GM21825 (cell line): ENCODE measurements at regions not wholly inside any gene's neighbourhood (a gene's known extent, or its start where the extent isn't known, plus 50 kb on each side); places are given as distances from the start of the nearest gene placed in this dataset.

Source experiments
- ATAC-seq: cut with Tn5 transposase; IDR thresholded peaks from one replicate; pipeline ENCODE4 v1.9.1; 2021; ENCODE audit warnings: mild to moderate bottlenecking, moderate library complexity; ENCODE audit not compliant: unreplicated experiment

- no peak for ATAC-seq
These were observed 771.0 kb downstream of the QKI start for GRCh38 chr6:164185471-164185871.

- no peak for ATAC-seq
These were observed 769.9 kb downstream of the QKI start for GRCh38 chr6:164184410-164184809.

DNA sequence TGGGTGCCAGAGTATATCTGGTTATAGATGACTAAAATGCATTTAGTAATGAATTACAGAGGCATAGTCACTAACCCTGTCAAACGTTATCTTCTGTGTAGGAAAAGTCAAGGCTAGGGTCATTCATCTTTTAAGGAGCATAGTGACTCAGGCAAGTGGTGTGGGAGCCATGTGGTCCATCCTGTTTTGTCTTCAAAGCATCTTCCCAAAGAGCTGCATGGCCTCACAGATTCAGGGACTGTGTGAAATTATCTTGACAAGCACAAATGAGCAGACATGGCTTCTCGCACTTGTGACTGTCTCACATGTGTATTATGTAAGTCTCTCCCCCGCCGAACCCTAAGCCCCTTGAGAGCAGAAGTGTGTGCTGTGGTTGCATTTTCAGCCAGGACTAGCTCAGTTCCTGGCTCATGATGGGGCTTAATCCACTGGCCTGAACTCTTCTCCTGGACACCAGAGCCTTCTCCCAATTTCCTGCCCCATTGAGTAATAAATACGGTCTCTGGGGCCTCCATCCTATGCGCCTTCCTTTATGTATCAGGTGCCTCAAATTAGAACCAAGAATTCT lies 769.1 kb downstream of the QKI start:
- ATAC-seq: no peak

DNA sequence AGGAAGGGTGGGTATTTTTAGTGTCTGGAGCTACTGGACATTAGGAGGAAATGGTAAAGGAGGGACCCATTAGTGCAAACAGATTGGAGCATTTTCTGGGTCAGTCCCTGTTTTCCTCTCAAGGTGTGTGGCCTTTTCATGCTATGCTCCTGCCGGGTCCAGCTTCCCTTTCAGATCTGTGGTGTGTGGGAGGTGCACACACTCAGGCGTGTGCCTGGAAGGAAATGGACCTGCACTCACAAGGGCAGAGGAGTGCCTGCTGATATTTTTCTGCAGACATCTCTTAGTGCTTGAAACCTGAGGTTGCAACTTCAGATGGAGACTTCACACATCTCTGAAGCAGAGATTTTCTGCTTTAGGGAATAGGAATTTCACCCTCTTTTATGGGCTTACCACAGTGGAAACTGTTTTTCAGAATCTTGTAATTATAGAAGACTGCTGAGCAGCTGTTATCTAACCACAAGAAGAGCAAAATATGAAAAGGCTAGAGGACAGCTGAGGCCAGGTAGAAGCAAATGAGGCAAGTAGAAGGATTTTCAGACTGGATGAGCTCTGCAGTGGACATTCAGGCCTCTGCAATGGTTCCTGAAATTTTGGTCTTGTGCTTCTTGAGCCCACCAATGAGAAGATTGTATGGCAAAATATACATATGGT lies 764.3 kb downstream of the QKI start:
- ATAC-seq: no peak

DNA sequence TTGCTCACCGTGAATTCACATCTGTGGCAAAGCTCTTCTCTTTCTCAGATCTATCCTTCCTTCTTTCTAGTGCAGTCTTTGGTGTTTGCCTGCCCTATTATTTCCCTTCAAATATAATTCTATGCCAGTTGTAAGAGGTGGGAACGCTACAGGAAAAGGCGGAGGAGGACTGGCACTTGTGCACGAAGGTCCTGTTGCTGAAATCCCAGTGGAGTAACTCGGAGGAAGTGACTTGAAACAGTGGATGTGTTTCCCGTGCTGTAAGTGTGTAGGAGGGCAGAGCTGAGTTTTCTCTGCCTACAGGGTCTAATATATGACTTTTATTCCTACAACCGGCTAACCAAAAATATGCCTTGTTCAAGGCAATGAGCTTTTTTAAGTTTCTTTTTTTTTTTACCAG lies 754.8 kb downstream of the QKI start:
- no peak for ATAC-seq

DNA sequence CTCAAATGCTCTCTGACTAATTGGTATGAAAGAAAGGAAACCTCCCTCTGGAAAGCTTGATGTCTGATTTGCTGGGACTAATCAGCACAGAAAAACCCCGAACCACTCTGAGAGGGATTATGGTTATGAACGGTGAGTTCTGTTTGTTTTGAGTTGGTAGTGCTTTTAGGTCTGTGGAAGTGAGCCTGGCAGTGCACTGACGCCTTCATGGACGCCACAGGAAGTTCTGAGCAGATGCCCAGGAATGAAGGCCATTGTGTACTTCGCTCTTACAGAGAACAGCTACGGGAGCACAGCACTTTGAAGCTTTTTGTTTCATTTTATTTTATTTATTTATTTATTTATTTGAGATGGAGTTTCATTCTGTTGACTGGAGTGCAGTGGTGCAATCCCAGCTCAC lies 754.1 kb downstream of the QKI start:
- no peak for ATAC-seq

- ATAC-seq: no peak
These were observed 753.4 kb downstream of the QKI start for GRCh38 chr6:164167873-164168405.

DNA sequence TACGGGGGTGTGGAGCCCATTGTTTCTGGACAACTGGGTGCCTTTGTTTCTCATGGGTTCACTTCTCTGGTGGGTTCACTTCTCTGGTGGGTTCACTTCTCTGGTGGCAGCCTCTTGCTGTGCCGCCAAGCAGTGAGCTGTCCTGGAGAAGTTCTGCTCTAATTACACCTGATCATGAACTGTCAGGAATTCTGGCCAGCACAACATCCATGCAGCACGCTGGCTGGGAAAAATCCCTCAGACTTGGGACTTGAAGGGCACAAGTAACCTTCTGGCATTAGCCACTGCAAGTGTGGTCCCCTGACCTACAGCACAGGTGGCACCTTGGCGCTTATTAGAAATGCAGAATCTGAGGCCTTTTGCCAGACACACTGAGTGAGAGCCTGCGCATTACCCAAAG lies 752.5 kb downstream of the QKI start:
- no peak for ATAC-seq

DNA sequence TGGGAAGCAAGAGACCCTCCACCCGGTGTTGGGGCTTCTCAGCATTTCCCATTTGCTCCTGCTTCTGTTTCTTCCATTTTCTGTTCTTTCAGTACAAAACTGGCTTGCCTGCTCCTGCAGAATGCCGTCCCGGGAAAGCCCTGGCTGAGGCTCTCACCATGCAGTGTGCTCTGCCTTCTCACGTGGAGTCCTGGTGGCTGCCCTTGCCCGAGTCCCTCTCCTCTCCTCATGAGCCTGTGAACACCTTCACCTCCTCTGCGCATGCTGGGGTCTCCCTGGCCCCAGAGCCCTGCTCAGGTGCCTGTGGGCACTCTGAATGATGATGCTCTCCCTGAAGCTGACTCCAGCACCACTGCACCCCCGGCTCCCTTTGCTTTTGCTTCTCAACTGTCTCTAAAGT lies 752.0 kb downstream of the QKI start:
- no peak for ATAC-seq

DNA sequence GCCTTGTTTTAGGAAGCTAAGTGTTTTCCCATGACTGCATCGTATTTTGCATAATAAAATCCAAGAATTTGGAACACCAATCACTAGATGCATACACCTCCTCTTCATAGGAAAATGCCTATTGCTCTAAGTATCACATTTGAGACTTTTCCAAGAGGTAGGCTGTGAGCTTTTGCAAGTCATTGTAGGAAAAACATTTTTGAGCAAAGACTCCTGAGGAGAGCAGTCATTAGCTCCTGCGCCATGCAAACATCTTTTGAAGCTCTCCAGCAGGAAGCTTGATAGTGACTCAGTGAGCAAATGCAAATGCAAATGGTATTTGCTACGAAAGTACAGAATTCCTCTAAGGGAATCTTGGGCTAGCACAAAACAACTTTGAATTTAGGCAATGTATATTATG lies 750.4 kb downstream of the QKI start:
- ATAC-seq: no peak

DNA sequence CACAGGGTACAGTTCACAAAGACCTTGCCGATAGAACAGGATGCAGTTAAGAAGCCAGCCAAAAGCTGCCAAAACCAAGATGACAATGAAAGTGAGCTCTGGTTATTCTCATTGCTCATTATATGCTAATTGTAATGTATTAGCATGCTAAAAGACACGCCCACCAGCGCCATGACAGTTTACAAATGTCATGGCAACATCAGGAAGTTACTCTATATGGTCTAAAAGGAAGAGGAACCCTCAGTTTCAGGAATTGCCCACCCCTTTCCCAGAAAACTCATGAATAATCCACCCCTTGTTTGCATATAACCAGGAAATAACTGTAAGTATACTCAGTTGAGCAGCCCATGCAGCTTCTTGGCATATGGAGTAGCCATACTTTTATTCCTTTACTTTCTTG lies 748.7 kb downstream of the QKI start:
- no peak for ATAC-seq

DNA sequence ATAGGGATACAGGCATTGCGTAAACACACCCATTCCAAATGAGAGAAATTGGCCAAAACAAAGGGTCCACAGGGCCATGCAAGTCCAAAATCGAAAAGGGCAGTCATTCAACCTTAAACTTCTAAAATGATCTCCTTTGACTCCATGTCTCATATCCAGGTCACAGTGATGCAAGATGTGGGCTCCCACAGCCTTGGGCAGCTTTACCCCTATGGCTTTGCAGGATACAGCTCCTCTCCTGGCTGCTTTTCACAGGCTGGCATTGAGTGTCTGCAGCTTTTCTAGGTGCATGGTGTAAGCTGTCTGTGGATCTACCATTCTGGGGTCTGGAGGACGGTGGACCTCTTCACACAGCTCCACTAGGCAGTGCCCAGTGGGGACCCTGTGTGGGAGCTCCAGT lies 744.5 kb downstream of the QKI start:
- ATAC-seq: no peak

- ATAC-seq: no peak
These were observed 740.1 kb downstream of the QKI start for GRCh38 chr6:164154588-164154987.

- no peak for ATAC-seq
These were observed 738.1 kb downstream of the QKI start for GRCh38 chr6:164152611-164153010.

DNA sequence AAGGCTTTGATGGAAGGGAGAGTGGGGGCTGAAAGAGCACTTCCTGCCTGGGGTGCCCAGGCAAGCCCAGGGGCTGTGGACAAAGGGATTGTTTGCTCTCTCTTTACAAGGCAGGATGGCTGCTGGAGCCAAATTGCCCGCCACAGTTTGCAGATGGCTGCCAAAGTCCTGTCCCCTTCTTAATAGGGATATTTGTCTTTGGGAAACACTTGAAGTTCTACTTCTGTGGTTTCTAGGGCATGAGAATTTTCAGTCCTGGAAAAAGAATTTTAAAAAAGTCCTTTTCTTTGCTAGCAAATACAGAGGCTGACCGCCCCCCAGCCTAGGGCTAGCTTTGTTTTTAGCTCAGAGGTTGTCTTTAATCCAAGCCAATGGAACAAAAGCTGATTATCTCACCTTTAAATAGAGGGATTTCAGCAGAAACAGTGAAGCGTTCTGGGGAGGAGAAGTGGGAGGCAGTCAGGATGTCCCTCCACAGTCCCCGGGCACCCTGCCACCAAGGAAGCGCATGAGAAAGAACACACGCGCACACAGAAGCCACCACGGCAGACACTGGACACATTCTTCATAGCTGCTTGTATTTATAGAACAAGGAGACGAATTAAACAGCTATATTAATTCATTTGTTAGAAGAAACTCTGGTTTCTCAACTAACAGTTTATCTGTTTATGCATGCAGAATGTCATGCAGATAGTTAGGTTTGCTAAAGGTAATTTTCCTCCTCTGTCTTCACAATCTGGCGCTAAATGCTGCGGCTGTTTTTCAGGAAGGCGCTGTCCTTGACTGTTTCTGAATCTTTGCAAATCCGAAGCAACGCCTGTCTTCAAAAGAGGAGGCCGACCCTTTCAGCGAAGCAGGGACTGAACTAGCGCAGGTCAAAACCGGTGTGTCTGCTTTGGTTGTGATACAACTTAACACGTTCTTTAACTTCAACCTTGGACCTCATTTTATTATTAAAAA lies 736.9 kb downstream of the QKI start:
- ATAC-seq: no peak

DNA sequence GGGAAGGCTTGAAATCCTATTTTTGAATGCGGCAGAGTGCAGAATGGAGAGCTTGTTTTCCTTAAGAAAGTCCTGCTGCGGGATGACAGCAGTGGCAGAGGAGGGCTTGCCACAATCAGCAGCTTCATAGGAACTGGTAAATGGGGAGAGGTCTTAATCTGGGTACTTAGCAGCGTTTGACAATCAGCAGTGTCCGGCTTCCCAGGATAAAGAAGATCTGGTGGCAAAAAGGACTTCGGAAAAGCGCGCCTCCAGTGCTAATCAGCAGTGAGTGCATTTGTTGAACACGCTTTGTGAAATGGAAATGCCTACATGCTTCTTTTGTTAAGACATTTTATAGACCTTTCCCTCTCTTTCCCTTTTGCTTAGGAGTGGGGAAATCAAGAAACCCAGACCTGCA lies 735.7 kb downstream of the QKI start:
- no peak for ATAC-seq

DNA sequence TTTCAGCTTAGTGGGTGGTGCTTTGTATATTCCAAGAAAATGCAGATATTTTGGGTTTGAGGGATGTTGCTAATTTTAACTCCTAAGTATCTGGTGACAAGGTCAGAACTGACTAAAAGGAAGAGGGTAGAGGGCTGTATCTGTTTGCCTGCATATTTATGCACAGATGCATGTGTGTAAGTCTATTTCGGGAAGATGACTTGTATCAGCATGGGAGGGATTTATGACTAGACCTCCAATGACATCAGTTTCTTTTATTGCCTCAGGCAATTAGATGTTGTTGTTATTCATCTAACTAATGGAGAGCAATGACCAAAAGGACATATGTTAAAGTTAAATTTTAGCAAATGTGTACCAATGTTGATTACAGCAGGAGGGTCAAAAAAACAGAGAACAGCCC lies 734.3 kb downstream of the QKI start:
- no peak for ATAC-seq

DNA sequence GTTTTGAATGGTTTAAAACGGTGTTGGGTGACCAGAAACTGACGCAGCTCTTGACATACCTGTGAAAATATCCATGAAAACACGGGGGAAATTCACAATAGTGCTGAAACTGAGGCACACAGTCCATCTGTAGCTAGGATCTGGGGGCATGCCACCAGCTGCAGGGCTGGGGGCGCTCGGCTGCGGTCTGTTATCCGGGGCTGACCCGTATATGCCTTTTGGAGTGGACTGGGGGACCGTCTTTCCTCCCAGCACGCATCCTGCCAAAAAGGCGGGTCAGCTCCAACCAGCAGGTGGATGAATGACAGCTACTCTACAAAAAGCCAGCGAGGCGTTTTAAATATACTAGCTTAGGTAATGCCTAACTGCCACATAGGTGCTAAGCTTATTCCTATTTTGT lies 729.8 kb downstream of the QKI start:
- ATAC-seq: no peak

DNA sequence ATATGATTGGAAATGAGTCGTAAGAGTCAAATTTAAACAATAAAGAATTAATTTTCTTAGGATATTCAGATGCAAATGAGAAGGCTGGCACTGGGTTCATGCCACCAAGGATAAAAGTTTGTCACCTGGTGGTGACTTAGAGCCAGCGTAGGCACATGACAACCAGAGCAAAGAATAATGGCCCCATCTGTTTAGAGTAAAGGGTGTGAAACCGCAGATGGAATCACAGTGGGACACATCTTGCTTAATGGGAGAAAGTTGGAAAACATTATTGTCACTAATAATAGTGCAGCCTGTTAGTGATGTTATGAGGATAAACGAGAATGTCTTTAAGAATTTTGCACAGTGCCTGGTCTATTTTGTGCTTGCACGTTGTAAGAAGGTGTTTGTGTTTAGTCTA lies 727.8 kb downstream of the QKI start:
- no peak for ATAC-seq

- ATAC-seq: no peak
These were observed 721.1 kb downstream of the QKI start for GRCh38 chr6:164135511-164136132.

- no peak for ATAC-seq
These were observed 718.6 kb downstream of the QKI start for GRCh38 chr6:164133095-164133494.
